ENCODE measurements at regions not wholly inside any gene's neighbourhood (a gene's known extent, or its start where the extent isn't known, plus 50 kb on each side); places are given as distances from the start of the nearest gene placed in this dataset.

GRCh38 chr5:25694801-25695200 lies 1050.0 kb upstream of the CDH10 start:
- TF ChIP-seq CTCF (IDR thresholded peaks at IDR 0.05 in 8 of 11, conservative IDR thresholded peaks at IDR 0.05 in 3 of 11) (no peak), POLR2A (IDR thresholded peaks at IDR 0.05) (no peak)
